Activated naive CD4-positive, alpha-beta T cell treated with anti-CD3 and anti-CD28 coated beads, Interleukin-2, amount 10 ng/mL, durations not matched to agents 7 days and 5 days (primary cell): ENCODE measurements at regions not wholly inside any gene's neighbourhood (a gene's known extent, or its start where the extent isn't known, plus 50 kb on each side); places are given as distances from the start of the nearest gene placed in this dataset.
"Not testable (repeated sequence)": the region's sequence is repeated elsewhere in the genome, so short reads cannot be mapped to it uniquely, and the experiment has no call there.

Experiments used
- CTCF ChIA-PET: fragments of 350-600 bp; sonication (Branson Sonifier 250); formaldehyde crosslinking; loops from one replicate; lab custom pipeline; 2021; ENCODE audit warnings: antibody characterized with exemption; lab: Charles Lee
- DNase-seq: peaks from one replicate; pipeline ENCODE4 v3.0.0-alpha.2; 2020
- H3K27ac Mint-ChIP-seq: one replicate; pipeline ENCODE4 v1.8.0; 2021; ENCODE audit warnings: mild to moderate bottlenecking, moderate library complexity, mixed read lengths
- H3K27me3 Mint-ChIP-seq: one replicate; pipeline ENCODE4 v1.8.0; 2021; ENCODE audit warnings: mild to moderate bottlenecking, mixed read lengths
- H3K36me3 Mint-ChIP-seq: one replicate; pipeline ENCODE4 v1.8.0; 2021; ENCODE audit warnings: mixed read lengths
- H3K4me1 Mint-ChIP-seq: one replicate; pipeline ENCODE4 v1.8.0; 2021; ENCODE audit warnings: mixed read lengths
- H3K4me3 Mint-ChIP-seq: one replicate; pipeline ENCODE4 v1.8.0; 2021; ENCODE audit warnings: mild to moderate bottlenecking, moderate library complexity, mixed read lengths
- H3K9me3 Mint-ChIP-seq: one replicate; pipeline ENCODE4 v1.8.0; 2021; ENCODE audit warnings: mixed read lengths

DNA sequence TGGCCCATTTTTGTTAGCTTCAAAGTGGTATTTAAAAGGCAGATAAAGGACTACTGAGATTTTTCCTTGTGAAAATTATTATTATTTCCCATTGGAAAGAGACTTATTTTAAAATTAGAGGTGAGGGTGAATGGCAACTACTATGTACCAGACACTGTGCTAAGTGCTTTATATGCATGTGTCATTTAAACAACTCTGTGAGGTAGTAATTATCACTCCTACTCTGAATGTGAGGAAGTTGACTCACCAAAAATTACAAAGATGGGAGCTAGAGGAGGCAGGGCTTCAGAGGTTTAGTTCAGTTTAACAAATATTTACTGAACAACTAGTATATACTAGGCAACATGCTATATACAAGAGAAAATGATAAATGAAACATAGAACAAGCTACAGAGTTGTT, 78.2 kb downstream of the MSL3 start:
- Mint-ChIP-seq H3K27me3 (no peaks in the 10 kb centered on the region), H3K9me3 (no peaks in the 10 kb centered on the region), H3K27ac (no peak overlapping the region), H3K36me3 (no peaks in the 10 kb centered on the region), H3K4me1 (peaks cover 4% of the 10 kb centered on the region), H3K4me3 (no peak overlapping the region)
- CTCF ChIA-PET, result no interaction called here
- no peak for DNase-seq

DNA sequence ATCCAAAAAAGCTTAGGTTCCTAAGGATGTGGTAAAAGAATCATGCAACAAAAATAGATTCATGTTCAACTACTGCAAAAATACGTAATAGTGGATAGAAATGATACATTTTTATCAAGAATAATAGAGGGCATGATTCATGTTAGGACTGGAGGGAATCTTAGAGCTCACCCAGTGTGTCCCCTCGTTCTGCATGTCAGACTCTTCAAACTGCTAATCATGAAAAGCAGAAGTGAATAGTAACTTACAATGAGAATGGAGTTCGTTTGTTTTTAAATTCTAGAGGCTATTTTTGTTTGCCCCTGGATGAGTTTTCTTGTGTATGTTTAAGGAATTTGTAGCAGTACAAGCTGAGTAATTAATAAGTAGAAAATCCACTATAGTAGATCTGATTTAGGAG, 79.4 kb downstream of the MSL3 start:
- Mint-ChIP-seq H3K9me3 (no peaks in the 10 kb centered on the region), H3K27ac (no peak overlapping the region), H3K4me1 (peaks cover 4% of the 10 kb centered on the region), H3K36me3 (no peaks in the 10 kb centered on the region), H3K4me3 (no peak overlapping the region), H3K27me3 (no peaks in the 10 kb centered on the region)
- no peak for DNase-seq
- CTCF ChIA-PET, result no interaction called here

DNA sequence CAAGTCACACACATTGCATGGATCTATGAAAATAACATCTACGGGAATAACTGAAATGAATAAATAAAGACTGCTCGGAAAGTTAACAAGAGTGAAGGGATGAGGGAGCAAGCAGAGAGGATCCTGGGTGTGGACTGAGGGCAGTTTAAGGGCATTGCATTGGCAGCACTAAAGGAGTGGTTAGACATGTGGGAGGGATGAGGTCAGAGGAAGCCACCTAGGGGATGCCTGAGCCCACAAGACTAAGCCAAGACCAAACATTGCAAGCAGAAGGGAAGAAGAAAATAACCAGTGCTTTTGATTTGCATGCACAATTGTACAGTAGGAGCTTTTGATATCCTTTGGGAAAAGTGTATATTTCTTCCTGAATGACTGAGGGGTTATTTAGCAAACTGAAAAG, 106.1 kb downstream of the MSL3 start:
- H3K27ac Mint-ChIP-seq, result no peak overlapping the region

DNA sequence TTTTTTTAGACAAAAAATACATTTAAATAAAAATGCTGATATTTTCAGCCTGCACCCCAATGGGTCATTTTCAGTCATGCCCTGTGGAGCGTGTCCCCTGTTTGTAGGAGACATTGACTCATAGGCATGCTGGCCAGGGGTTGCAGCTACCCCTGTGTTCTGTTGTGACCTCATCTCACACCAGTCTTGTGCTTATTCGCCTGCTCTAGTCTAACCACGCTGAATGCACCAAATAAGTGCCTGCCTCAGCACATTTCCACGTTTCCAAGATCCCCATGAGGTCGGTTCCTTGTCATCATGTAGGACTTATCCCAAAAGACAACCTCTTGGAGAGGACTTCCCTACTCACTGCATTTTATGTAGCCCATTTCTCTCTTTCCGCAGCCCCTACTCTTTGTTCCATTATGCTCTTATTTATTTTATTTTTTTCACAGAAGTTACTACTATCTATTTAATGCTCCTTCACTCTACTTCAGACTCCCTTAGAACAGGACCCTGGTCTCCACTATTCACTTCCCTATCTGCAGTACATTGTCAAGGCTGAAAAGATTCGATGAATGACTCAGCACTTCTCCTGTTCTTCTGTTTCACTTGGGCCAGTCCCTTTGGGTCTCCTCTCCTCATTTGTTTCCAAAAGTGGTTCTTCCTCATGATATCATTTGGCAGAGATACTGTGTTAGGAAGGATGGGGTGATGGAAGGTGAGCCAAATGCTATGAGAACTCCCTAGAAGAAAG, 109.7 kb downstream of the MSL3 start:
- peaks cover 3% of the 10 kb centered on the region for H3K27me3 Mint-ChIP-seq
- no peak overlapping the region for H3K27ac Mint-ChIP-seq
- peaks cover 5% of the 10 kb centered on the region for H3K4me1 Mint-ChIP-seq
- DNase-seq, result no peak
- no peaks in the 10 kb centered on the region for H3K9me3 Mint-ChIP-seq
- H3K36me3 Mint-ChIP-seq, result no peaks in the 10 kb centered on the region
- no peak overlapping the region for H3K4me3 Mint-ChIP-seq
- CTCF ChIA-PET, result interaction anchor here (1.0 kb wide), 1 partner anchor 80 kb away, joined by 3 read pairs; no protein-coding TSS in a partner anchor

More for the DNA sequence above, 106.1 kb downstream of the MSL3 start:
- no peak for DNase-seq
- Mint-ChIP-seq H3K9me3 (no peaks in the 10 kb centered on the region), H3K4me3 (no peak overlapping the region), H3K27me3 (no peaks in the 10 kb centered on the region), H3K36me3 (no peaks in the 10 kb centered on the region), H3K4me1 (peaks cover 5% of the 10 kb centered on the region)
- CTCF ChIA-PET, result no interaction called here

DNA sequence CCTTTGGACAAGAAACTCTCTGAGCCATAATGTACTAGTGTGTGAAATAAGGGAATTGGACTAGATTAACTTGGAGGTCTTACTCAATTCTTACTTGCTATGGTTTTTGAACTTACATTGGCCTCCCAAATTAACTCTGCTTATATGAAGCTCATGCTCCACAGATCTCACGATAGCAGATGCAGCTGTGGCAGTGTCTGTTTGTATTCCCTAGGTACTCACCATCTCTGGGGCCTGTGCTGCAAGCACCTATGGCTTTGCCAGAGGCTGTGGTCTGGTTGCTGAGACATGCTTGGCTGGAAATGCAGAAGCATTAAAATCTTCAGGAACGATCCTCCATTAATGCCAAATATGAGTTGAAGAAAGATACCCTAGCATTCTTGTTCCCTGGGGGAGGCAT, 112.8 kb downstream of the MSL3 start:
- no peaks in the 10 kb centered on the region for H3K4me1 Mint-ChIP-seq
- H3K27ac Mint-ChIP-seq, result no peak overlapping the region
- CTCF ChIA-PET, result no interaction called here
- H3K9me3 Mint-ChIP-seq, result no peaks in the 10 kb centered on the region
- peaks cover 3% of the 10 kb centered on the region for H3K27me3 Mint-ChIP-seq
- no peak overlapping the region for H3K4me3 Mint-ChIP-seq
- DNase-seq, result no peak
- H3K36me3 Mint-ChIP-seq, result no peaks in the 10 kb centered on the region

DNA sequence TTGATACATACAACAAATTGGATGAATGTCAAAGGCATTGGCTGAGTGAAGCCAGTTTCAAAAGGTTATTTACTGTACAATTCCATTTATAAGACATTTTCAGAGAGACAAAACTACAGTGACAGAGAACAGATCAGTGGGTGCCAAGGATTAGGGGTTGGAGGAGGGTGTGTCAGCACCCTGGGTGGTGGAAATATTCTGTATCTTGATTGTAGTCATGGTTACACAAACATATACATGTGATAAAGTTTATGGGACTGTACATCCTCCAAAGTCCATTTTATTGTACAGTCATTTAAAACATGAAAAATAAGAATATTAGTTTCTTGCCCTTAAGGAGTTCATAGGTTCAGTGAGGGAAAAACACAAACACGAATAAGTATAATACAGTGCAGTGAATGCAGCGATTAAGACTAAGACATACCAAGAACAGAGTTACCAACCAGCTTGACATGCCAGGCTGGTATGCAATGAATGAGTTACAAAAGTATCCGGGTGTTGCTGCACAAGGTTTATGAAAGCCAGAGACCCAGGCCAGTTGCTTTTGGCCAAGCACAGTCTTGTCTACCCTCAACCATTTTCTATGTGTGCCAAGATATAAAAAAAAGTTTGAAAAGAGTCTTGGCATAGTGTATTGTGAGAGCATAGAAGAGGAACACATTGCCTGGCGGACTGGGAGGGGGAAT, 123.6 kb downstream of the MSL3 start:
- CTCF ChIA-PET, result no interaction called here
- Mint-ChIP-seq H3K27me3 (peaks cover 3% of the 10 kb centered on the region), H3K4me3 (no peak overlapping the region)

DNA sequence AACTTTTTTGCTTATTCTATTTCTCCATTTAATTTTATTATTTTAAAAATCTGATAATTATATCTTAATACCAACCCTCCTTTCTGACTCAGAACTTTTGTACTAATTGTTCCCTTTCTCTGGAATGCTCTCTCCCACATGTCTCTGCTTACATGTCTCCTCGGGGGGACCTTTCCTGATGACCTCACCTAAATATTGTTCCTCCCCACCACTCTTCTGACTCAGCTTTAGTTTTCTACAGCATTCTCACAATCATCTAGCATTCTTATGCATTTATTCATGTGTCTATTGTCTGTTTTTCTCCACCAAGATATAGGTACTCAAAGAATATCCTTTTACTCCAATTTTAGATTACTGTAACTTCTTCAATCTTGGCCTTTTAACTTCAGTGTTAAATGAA, 128.7 kb downstream of the MSL3 start:
- Mint-ChIP-seq H3K36me3 (no peaks in the 10 kb centered on the region), H3K27me3 (peaks cover 3% of the 10 kb centered on the region), H3K27ac (no peak overlapping the region), H3K4me1 (no peaks in the 10 kb centered on the region), H3K9me3 (no peaks in the 10 kb centered on the region), H3K4me3 (no peak overlapping the region)
- CTCF ChIA-PET, result no interaction called here
- DNase-seq, result no peak

More for the DNA sequence above, 123.6 kb downstream of the MSL3 start:
- no peak for DNase-seq
- no peak overlapping the region for H3K27ac Mint-ChIP-seq
- no peaks in the 10 kb centered on the region for H3K4me1 Mint-ChIP-seq
- no peaks in the 10 kb centered on the region for H3K36me3 Mint-ChIP-seq
- no peaks in the 10 kb centered on the region for H3K9me3 Mint-ChIP-seq

DNA sequence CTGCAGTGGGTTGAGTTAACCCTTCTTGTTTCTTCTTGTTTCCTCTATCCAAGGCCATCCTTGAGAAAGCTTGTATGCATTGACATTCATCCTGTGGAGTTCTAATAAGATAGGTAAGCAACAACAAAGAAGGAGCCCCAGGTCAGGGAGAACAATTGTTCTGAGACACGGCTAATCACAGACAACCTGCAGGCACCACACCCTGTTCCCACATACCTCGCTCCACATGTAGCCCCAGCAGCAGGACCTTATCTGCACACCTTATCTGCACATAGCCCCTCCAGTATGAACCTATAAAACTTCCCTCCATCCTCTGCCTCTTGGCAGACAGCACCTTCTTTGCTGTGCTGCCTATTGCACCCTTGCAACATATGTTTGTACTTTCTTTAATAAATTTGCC, 129.1 kb downstream of the MSL3 start:
- no peak overlapping the region for H3K27ac Mint-ChIP-seq
- no peaks in the 10 kb centered on the region for H3K9me3 Mint-ChIP-seq
- DNase-seq, result no peak
- no peaks in the 10 kb centered on the region for H3K4me1 Mint-ChIP-seq
- H3K36me3 Mint-ChIP-seq, result no peaks in the 10 kb centered on the region
- no peak overlapping the region for H3K4me3 Mint-ChIP-seq
- CTCF ChIA-PET, result no interaction called here
- H3K27me3 Mint-ChIP-seq, result peaks cover under 1% of the 10 kb centered on the region

DNA sequence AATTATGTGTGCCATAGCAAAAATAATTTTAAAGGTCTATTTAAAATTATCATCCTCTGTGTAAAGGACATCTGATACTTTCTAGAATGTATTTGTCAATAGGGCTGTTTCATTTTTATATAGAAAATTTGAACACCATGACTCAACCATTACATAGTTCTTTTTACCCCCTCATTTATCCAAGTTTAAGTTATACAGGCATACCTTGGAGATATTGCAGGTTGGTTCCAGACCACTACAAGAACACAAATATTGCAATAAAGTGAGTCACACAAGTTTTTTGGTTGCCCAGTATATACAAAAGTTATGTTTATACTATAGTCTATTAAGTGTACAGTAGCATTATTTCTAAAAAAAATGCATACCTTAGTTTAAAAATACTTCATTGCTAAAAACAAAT, 130.4 kb downstream of the MSL3 start:
- H3K4me3 Mint-ChIP-seq, result no peak overlapping the region
- CTCF ChIA-PET, result no interaction called here
- H3K9me3 Mint-ChIP-seq, result no peaks in the 10 kb centered on the region
- DNase-seq, result no peak
- no peaks in the 10 kb centered on the region for H3K4me1 Mint-ChIP-seq
- no peaks in the 10 kb centered on the region for H3K27me3 Mint-ChIP-seq
- H3K27ac Mint-ChIP-seq, result no peak overlapping the region
- H3K36me3 Mint-ChIP-seq, result no peaks in the 10 kb centered on the region

DNA sequence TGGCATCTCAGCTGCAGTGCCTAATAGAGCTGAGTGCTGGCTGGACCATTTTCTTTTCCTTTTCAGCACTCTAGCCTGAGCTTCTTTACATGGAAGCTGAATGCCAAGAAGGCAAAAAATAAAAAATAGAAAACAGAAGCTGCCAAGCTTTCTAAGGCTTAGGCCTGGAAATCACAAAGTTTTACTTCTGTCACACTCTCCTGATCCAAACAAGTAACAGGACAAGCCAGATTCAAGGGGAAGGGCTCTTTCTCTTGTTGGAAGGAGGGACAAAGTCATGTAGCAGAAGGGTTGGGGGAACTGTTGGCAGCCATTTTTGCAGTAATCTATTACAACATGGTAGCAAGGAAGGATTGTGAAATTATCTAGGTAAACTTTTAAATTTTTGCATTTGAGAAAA, 131.8 kb downstream of the MSL3 start:
- CTCF ChIA-PET, result no interaction called here
- no peaks in the 10 kb centered on the region for H3K36me3 Mint-ChIP-seq
- no peak overlapping the region for H3K4me3 Mint-ChIP-seq
- no peak for DNase-seq
- no peaks in the 10 kb centered on the region for H3K4me1 Mint-ChIP-seq
- no peaks in the 10 kb centered on the region for H3K9me3 Mint-ChIP-seq
- H3K27me3 Mint-ChIP-seq, result no peaks in the 10 kb centered on the region
- H3K27ac Mint-ChIP-seq, result no peak overlapping the region

DNA sequence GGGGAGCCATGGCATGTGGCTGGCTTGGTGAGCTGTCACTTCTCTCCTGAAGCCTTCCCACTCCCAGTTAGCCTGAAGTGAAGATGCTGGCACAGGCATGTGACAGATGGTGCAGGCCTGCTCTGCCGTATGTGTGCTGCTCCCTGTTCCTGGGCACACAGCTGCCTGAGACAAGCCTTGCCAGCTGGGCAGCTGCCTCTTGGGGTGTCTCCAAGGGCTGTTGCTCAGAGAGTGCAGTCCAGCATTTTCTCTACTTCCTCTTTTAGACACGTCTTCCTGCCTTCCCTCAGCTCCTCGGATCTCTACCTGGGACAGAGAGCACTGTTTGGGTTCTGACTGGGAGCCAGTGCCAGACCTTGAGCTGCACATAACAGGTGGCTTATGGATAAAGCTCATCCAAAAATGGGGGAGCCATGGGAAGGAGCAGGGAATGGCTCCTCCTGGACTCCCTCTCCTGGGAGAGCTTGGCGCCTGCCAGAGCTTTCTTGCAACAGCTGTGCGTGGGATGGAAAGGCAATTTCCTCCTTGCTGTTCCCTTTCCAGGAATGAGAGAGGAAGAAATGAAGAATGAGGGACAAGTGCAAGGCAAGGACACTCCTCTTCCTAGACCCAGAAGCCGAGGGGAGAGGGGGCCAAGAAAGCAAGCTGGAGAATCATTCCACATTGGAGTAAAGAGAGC, 132.9 kb downstream of the MSL3 start:
- no peaks in the 10 kb centered on the region for H3K4me1 Mint-ChIP-seq
- H3K9me3 Mint-ChIP-seq, result no peaks in the 10 kb centered on the region
- no peaks in the 10 kb centered on the region for H3K27me3 Mint-ChIP-seq
- no peak overlapping the region for H3K27ac Mint-ChIP-seq
- CTCF ChIA-PET, result interaction anchor here (1.1 kb wide), 1 partner anchor 10 kb away, joined by 3 read pairs; no protein-coding TSS in a partner anchor
- H3K36me3 Mint-ChIP-seq, result no peaks in the 10 kb centered on the region
- H3K4me3 Mint-ChIP-seq, result no peak overlapping the region
- no peak for DNase-seq

DNA sequence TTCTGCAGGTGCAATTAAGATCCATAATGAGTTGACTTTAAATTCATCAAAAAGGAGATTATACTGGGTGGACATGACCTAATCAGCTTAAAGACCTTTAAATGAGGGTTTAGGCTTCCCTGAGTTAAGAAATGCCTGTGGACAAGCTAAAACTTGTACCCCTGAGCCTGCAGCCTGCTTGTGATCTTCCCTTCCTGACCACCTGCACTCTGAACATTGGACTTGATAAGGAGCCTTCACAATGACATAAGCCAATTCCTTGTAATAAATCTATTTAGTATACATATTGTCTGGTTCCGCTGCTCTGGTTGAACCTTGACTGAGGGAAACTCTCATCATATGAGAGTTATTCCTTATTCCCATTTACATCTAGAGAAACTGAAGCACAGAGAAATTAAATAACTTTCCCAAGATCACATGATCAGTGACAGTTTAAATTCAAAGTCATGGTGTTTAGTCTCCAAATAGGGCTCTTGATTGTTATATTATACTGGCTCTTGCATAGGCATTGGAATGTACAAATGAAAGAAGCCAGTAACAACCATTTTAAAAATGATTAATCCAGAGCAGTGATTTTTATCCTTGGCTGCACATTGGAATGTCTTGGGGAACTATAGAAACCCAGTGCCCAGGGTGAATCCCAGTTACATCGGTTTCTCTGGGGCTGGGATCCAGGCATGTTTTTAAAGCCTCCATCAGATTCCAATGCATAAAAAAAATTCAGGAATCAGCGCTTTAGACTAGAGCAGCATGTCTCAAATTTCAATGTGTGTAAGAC, 136.1 kb downstream of the MSL3 start:
- CTCF ChIA-PET, result no interaction called here

DNA sequence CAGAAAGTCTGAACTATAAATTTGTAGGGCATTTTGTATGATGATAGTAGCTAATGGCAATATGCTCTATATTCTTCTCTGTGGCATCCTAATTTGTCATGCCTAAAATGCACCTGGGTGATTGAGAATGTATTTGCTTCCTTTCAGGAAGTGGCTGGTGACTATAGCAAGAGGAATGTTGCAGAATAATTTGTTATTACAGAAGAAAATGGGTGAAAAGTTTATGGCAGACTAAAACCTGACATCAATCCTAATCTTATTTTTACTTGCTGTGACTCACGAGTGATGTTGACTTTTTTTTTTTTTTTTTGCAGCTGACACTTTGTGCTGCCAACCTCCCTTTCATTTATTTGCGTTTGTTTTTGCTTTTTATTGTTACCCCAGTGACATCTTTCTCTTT, 141.1 kb downstream of the MSL3 start:
- no peak for DNase-seq
- Mint-ChIP-seq H3K27me3 (peaks cover 3% of the 10 kb centered on the region), H3K27ac (no peak overlapping the region), H3K4me1 (no peaks in the 10 kb centered on the region), H3K4me3 (no peak overlapping the region), H3K36me3 (no peaks in the 10 kb centered on the region), H3K9me3 (no peaks in the 10 kb centered on the region)
- CTCF ChIA-PET, result no interaction called here

More for the DNA sequence above, 136.1 kb downstream of the MSL3 start:
- Mint-ChIP-seq H3K27me3 (no peaks in the 10 kb centered on the region), H3K4me1 (no peaks in the 10 kb centered on the region), H3K9me3 (no peaks in the 10 kb centered on the region), H3K27ac (no peak overlapping the region), H3K4me3 (no peak overlapping the region), H3K36me3 (no peaks in the 10 kb centered on the region)
- no peak for DNase-seq

DNA sequence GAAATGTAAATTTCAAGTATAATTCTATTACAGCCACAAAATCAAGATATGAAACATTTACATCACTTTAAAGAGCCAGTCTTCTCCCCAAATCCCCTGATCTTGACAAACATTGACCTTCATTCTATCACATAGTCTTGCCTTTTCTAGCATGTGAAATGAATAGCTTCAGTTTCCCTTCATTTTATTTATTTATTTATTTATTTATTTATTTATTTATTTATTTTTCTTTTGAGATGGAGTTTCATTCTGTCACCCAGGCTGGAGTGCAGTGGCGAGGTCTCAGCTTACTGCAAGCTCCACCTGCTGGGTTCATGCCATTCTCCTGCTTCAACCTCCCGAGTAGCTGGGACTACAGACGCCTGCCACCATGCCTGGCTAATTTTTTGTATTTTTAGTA, 147.9 kb downstream of the MSL3 start:
- H3K27ac Mint-ChIP-seq, CTCF ChIA-PET: not testable (repeated sequence)

More for the DNA sequence above, 147.9 kb downstream of the MSL3 start:
- not testable (repeated sequence) for DNase-seq, H3K27me3 Mint-ChIP-seq, H3K9me3 Mint-ChIP-seq, H3K4me3 Mint-ChIP-seq, H3K36me3 Mint-ChIP-seq
- peaks cover 11% of the 10 kb centered on the region for H3K4me1 Mint-ChIP-seq
